Adipocyte (in vitro differentiated cells): ENCODE measurements at regions not wholly inside any gene's neighbourhood (a gene's known extent, or its start where the extent isn't known, plus 50 kb on each side); places are given as distances from the start of the nearest gene placed in this dataset.

Source experiments
- DNase-seq: peaks from one replicate; pipeline ENCODE4 v3.0.0-alpha.2; 2015; ENCODE audit warnings: low read depth
- H3K27me3 ChIP-seq: replicated peaks from 2 replicates; pipeline ENCODE4 v1.7.0; 2013; ENCODE audit warnings: mild to moderate bottlenecking, low read length, moderate library complexity; ENCODE audit not compliant: control insufficient read depth, insufficient read depth
- H3K36me3 ChIP-seq: 2 replicates; pipeline ENCODE4 v1.7.0; 2013; ENCODE audit warnings: low read length, mild to moderate bottlenecking, moderate library complexity; ENCODE audit not compliant: control insufficient read depth, insufficient read depth, severe bottlenecking
- H3K4me1 ChIP-seq: 2 replicates; pipeline ENCODE4 v1.7.0; 2013; ENCODE audit warnings: mild to moderate bottlenecking, low read length, moderate library complexity; ENCODE audit not compliant: control insufficient read depth, insufficient read depth
- H3K4me3 ChIP-seq: 2 replicates; pipeline ENCODE4 v1.7.0; 2013; ENCODE audit warnings: mild to moderate bottlenecking, low read length, moderate library complexity
- H3K9ac ChIP-seq: 2 replicates; pipeline ENCODE4 v1.7.0; 2013; ENCODE audit warnings: mild to moderate bottlenecking, low read length, moderate library complexity
- H3K9me3 ChIP-seq: 2 replicates; pipeline ENCODE4 v1.7.0; 2013; ENCODE audit warnings: mild to moderate bottlenecking, low read length, moderate library complexity; ENCODE audit not compliant: control insufficient read depth

GRCh38 chr12:24603371-24603770 lies 345.5 kb downstream of the BCAT1 start:
- H3K36me3 ChIP-seq, result no peaks in the 10 kb centered on the region
- H3K27me3 ChIP-seq, result no peaks in the 10 kb centered on the region
- no peak overlapping the region for H3K9ac ChIP-seq
- peaks cover 10% of the 10 kb centered on the region for H3K4me1 ChIP-seq
- H3K4me3 ChIP-seq, result no peak overlapping the region
- H3K9me3 ChIP-seq, result peaks cover 3% of the 10 kb centered on the region
- no peak for DNase-seq

DNA sequence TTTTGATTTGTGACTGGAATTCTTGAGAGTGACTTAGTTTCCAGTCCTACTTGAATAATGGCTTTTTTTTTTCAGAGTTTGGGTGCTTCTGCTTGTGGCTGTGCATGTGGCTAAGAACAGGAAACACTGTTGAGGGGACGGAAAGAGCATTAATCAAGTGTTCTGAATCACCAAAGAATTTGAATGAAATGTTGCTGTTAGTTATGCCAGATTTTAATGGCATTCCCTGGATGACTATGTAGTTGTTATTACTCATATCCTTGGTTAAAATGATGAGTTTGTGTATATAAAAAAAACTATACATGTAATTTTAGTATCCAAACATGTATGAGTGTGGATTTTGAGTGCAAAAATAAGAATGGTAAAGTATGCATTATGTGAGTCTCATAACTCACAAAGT lies 347.9 kb downstream of the BCAT1 start:
- Histone ChIP-seq H3K27me3 (no peaks in the 10 kb centered on the region), H3K4me1 (peaks cover 8% of the 10 kb centered on the region), H3K36me3 (no peaks in the 10 kb centered on the region), H3K9ac (no peak overlapping the region), H3K4me3 (no peak overlapping the region), H3K9me3 (peaks cover 1% of the 10 kb centered on the region)
- DNase-seq, result peak; percentile 43

- no peaks in the 10 kb centered on the region for H3K36me3 ChIP-seq
- no peaks in the 10 kb centered on the region for H3K9me3 ChIP-seq
- no peak for DNase-seq
- no peak overlapping the region for H3K4me3 ChIP-seq
- peaks cover 8% of the 10 kb centered on the region for H3K4me1 ChIP-seq
- no peak overlapping the region for H3K9ac ChIP-seq
- no peaks in the 10 kb centered on the region for H3K27me3 ChIP-seq
Observed at GRCh38 chr12:24600551-24600950, 348.4 kb downstream of the BCAT1 start.

GRCh38 chr12:24599736-24600135 lies 349.2 kb downstream of the BCAT1 start:
- DNase-seq, result no peak
- Histone ChIP-seq H3K9ac (no peak overlapping the region), H3K27me3 (no peaks in the 10 kb centered on the region)

DNA sequence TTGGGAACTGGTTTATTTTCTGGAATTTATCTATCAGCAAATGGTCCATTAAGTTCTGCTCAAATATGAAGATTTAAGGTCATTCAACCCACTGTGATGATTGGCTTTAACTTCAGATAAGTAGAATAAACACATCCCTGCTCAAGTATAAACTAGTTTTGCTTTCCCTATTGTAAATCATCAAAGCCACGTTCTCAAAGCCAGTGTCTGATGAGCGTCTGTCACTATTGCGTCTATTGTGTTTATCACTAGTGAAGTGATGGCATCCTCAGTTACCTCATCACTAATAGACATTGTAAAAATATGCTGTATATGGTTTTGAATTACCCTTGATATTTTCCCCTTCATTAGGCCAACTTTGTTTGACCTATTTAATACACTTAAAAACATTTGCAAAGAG lies 351.3 kb downstream of the BCAT1 start:
- Histone ChIP-seq H3K27me3 (no peaks in the 10 kb centered on the region), H3K9me3 (no peaks in the 10 kb centered on the region), H3K4me3 (no peak overlapping the region), H3K9ac (no peak overlapping the region), H3K4me1 (peaks cover 8% of the 10 kb centered on the region), H3K36me3 (no peaks in the 10 kb centered on the region)
- no peak for DNase-seq

More at GRCh38 chr12:24599736-24600135, 349.2 kb downstream of the BCAT1 start:
- H3K4me3 ChIP-seq, result no peak overlapping the region
- peaks cover 8% of the 10 kb centered on the region for H3K4me1 ChIP-seq
- H3K36me3 ChIP-seq, result no peaks in the 10 kb centered on the region
- no peaks in the 10 kb centered on the region for H3K9me3 ChIP-seq

- H3K36me3 ChIP-seq, result no peaks in the 10 kb centered on the region
- no peaks in the 10 kb centered on the region for H3K27me3 ChIP-seq
- peak; percentile 73 for DNase-seq
- H3K9ac ChIP-seq, result no peak overlapping the region
- H3K4me3 ChIP-seq, result no peak overlapping the region
- H3K9me3 ChIP-seq, result no peaks in the 10 kb centered on the region
- peaks cover 8% of the 10 kb centered on the region for H3K4me1 ChIP-seq
Observed at GRCh38 chr12:24596768-24597388, 352.0 kb downstream of the BCAT1 start.

- Histone ChIP-seq H3K9me3 (no peaks in the 10 kb centered on the region), H3K9ac (no peak overlapping the region), H3K27me3 (no peaks in the 10 kb centered on the region), H3K4me1 (peaks cover 4% of the 10 kb centered on the region), H3K36me3 (no peaks in the 10 kb centered on the region), H3K4me3 (no peak overlapping the region)
- DNase-seq, result no peak
Observed at GRCh38 chr12:24595652-24596235, 353.2 kb downstream of the BCAT1 start.

- no peak for DNase-seq
- Histone ChIP-seq H3K4me3 (no peak overlapping the region), H3K9me3 (no peaks in the 10 kb centered on the region), H3K36me3 (no peaks in the 10 kb centered on the region), H3K27me3 (no peaks in the 10 kb centered on the region), H3K4me1 (no peaks in the 10 kb centered on the region), H3K9ac (no peak overlapping the region)
Observed at GRCh38 chr12:24591715-24592440, 357.0 kb downstream of the BCAT1 start.

- Histone ChIP-seq H3K27me3 (no peaks in the 10 kb centered on the region), H3K9ac (no peak overlapping the region), H3K9me3 (no peaks in the 10 kb centered on the region), H3K4me3 (no peak overlapping the region), H3K36me3 (no peaks in the 10 kb centered on the region), H3K4me1 (no peaks in the 10 kb centered on the region)
- no peak for DNase-seq
Observed at GRCh38 chr12:24591079-24591626, 357.7 kb downstream of the BCAT1 start.

DNA sequence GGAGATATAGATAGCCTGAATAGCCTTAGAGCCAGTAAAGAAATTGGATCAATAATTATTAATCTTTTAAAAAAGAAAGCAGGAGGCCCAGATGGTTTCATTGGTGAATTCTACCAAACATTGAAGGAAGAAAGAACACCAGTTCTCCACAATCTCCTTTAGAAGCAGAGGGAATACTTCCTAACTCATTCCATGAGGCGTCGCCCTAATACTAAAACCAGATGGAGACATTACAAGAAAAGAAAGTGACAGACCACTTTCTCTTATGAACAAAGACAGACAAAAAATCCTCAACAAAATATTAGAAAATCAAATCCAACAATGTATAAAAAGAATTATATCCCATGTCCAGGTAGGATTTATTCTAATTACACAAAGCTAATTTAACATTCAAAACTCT lies 362.6 kb downstream of the BCAT1 start:
- Histone ChIP-seq H3K4me1 (no peaks in the 10 kb centered on the region), H3K36me3 (no peaks in the 10 kb centered on the region), H3K9me3 (no peaks in the 10 kb centered on the region), H3K4me3 (no peak overlapping the region), H3K27me3 (no peaks in the 10 kb centered on the region), H3K9ac (no peak overlapping the region)
- no peak for DNase-seq

GRCh38 chr12:24584032-24584675 lies 364.7 kb downstream of the BCAT1 start:
- H3K4me3 ChIP-seq, result no peak overlapping the region
- no peaks in the 10 kb centered on the region for H3K36me3 ChIP-seq
- no peaks in the 10 kb centered on the region for H3K4me1 ChIP-seq
- peaks cover 14% of the 10 kb centered on the region for H3K9me3 ChIP-seq
- H3K9ac ChIP-seq, result no peak overlapping the region
- no peaks in the 10 kb centered on the region for H3K27me3 ChIP-seq
- DNase-seq, result no peak
